Nephron progenitor cell (in vitro differentiated cells): ENCODE measurements at regions not wholly inside any gene's neighbourhood (a gene's known extent, or its start where the extent isn't known, plus 50 kb on each side); places are given as distances from the start of the nearest gene placed in this dataset.

ENCODE experiments used
- DNase-seq: peaks from one replicate; pipeline ENCODE4 v3.0.0; 2021
- H3K27ac Mint-ChIP-seq: 2 replicates; pipeline ENCODE4 v1.8.0; 2021; ENCODE audit warnings: mild to moderate bottlenecking, moderate library complexity, mixed read lengths
- H3K27me3 Mint-ChIP-seq: 2 replicates; pipeline ENCODE4 v1.8.0; 2021; ENCODE audit warnings: mild to moderate bottlenecking, low read depth, mixed read lengths; ENCODE audit not compliant: poor library complexity
- H3K36me3 Mint-ChIP-seq: 2 replicates; pipeline ENCODE4 v1.8.0; 2021; ENCODE audit warnings: low read depth, mixed read lengths
- H3K4me1 Mint-ChIP-seq: 2 replicates; pipeline ENCODE4 v1.8.0; 2021; ENCODE audit warnings: mixed read lengths
- H3K4me3 Mint-ChIP-seq: 2 replicates; pipeline ENCODE4 v1.8.0; 2021; ENCODE audit warnings: mild to moderate bottlenecking, moderate library complexity, mixed read lengths
- H3K9me3 Mint-ChIP-seq: 2 replicates; pipeline ENCODE4 v1.8.0; 2021; ENCODE audit warnings: mild to moderate bottlenecking, moderate library complexity, mixed read lengths
- TF ChIP-seq, protein P1 (sequence below): fragments of 200-600 bp; sonication (generic); IDR thresholded peaks from 2 replicates; pipeline ENCODE4 v1.5.0; 2021; ENCODE audit warnings: antibody characterized with exemption

DNA sequence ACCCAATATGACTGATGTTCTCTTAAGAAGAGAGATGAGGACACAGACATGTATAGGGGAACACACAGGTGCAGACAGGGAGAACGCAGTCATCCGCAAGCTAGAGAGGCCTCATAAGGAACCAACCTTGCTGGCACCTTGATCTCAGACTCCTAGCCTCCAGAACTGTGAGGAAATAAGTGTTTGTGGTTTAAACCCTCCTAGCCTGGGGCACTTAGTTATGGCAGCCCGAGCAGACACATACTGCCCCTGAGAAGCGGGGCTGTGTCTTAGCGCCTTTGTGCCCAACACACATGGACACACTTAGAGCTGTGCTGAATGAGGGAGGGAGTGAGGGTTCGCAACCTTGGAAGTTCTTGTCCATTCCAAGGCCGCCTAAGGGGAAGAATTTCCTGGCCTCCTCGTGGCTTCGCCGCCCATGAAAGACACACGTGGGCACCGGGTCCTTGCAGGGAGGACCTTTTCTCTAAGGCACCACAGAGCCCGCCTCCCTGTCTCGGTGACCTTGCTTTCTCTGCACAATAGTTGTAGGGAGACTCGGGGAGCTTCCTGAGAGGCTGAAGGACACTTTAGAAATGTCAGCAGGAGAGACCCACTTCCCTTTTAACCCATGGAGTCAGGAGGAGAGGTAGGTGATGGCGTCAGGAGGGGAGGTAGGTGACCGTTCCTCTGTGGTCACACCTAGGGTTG, 224.5 kb upstream of the HDAC4 start:
- peaks cover 3% of the 10 kb centered on the region for H3K27me3 Mint-ChIP-seq
- peaks cover 5% of the 10 kb centered on the region for H3K9me3 Mint-ChIP-seq
- no peak for DNase-seq
- TF ChIP-seq, protein P1, sequence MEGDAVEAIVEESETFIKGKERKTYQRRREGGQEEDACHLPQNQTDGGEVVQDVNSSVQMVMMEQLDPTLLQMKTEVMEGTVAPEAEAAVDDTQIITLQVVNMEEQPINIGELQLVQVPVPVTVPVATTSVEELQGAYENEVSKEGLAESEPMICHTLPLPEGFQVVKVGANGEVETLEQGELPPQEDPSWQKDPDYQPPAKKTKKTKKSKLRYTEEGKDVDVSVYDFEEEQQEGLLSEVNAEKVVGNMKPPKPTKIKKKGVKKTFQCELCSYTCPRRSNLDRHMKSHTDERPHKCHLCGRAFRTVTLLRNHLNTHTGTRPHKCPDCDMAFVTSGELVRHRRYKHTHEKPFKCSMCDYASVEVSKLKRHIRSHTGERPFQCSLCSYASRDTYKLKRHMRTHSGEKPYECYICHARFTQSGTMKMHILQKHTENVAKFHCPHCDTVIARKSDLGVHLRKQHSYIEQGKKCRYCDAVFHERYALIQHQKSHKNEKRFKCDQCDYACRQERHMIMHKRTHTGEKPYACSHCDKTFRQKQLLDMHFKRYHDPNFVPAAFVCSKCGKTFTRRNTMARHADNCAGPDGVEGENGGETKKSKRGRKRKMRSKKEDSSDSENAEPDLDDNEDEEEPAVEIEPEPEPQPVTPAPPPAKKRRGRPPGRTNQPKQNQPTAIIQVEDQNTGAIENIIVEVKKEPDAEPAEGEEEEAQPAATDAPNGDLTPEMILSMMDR: no peak
- H3K4me3 Mint-ChIP-seq: no peak overlapping the region
- H3K4me1 Mint-ChIP-seq: peaks cover 13% of the 10 kb centered on the region
- no peak overlapping the region for H3K27ac Mint-ChIP-seq
- H3K36me3 Mint-ChIP-seq: no peaks in the 10 kb centered on the region

DNA sequence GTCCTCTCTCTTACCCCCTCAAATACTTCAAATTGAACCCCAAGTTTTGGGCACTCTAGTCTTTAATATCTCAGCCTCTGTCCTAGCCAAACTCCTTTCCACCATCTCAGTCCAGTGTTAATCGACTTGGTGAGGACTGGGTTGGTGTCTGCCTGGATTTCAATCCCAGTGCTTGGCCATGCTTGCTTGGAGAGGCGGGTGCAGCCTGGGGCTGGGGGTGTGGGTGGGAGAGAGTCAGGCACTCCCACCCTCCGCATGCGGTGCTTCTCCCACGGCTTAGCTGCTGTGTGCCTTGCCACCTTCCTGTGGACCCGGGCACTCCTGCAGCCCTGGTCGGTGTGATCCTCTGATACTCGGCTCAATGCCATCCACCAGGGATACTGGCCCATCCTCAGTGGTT, 220.8 kb upstream of the HDAC4 start:
- Mint-ChIP-seq H3K9me3 (peaks cover 24% of the 10 kb centered on the region), H3K4me3 (no peak overlapping the region), H3K27ac (no peak overlapping the region), H3K27me3 (peaks cover 3% of the 10 kb centered on the region), H3K36me3 (no peaks in the 10 kb centered on the region), H3K4me1 (peaks cover 17% of the 10 kb centered on the region)
- DNase-seq: no peak
- TF ChIP-seq, protein P1: no peak

DNA sequence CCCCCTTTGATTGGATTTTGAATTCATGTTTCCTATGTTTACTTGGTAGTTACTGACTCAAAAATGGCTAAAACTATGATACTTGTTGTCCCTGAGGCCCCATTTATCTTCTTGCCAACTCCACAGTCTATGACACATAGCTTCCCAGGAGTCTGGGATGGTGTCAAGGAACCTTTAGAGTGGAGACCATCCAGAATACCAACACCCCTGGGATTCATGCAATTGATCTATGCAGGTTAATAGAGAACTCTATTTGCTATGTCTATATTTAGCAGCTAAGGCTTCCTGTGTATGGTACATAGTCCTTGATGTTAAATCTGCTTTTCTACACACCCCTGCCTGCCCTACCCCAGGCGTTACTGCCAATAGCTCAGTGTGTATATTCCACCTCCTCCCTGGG, 218.5 kb upstream of the HDAC4 start:
- Mint-ChIP-seq H3K4me1 (peaks cover 17% of the 10 kb centered on the region), H3K9me3 (peaks cover 30% of the 10 kb centered on the region), H3K4me3 (no peak overlapping the region), H3K27ac (no peak overlapping the region), H3K36me3 (no peaks in the 10 kb centered on the region), H3K27me3 (peaks cover 3% of the 10 kb centered on the region)
- TF ChIP-seq, protein P1: no peak
- DNase-seq: no peak

DNA sequence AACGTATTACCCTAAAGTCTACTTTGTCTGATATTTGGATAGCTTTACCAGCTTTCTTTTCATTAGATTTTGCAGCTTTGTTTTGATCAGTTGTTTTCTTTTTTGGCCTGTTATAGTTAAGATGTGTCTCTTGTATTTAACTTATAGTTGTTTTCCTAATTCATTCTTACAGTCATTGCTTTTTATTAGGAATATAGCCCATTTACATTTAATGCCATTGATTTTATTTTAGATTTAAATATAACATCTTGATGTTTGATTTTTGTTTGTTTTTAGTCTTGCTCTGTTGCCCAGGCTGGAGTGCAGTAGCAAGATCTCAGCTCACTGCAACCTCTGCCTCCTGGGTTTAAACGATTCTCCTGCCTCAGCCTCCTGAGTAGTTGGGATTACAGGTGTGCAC, 215.9 kb upstream of the HDAC4 start:
- H3K4me3 Mint-ChIP-seq: no peak overlapping the region
- H3K36me3 Mint-ChIP-seq: no peaks in the 10 kb centered on the region
- H3K27ac Mint-ChIP-seq: no peak overlapping the region
- H3K4me1 Mint-ChIP-seq: peaks cover 11% of the 10 kb centered on the region
- TF ChIP-seq, protein P1: no peak
- H3K9me3 Mint-ChIP-seq: peaks cover 30% of the 10 kb centered on the region
- no peak for DNase-seq
- peaks cover under 1% of the 10 kb centered on the region for H3K27me3 Mint-ChIP-seq

DNA sequence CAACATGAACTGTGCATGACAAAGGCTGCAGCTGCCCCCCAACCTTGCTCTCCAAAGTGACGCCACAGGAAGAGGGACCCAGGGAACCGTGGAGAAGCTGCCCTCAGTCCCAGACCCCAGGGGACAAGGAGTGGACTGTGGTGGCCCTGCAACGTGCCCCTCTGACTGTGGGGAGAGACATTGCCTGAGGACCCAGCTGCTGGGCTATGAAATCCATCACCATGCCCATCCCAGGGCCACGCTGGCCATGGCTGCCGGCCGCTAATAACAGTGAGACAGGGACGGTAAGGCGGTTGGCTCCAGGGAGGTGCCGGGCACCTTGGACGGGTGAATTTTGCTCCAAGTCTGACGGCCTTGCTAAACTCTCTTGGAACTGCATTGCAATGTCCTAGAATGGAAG, 211.3 kb upstream of the HDAC4 start:
- TF ChIP-seq, protein P1: no peak
- no peak for DNase-seq
- Mint-ChIP-seq H3K27ac (no peak overlapping the region), H3K9me3 (peaks cover 12% of the 10 kb centered on the region), H3K36me3 (no peaks in the 10 kb centered on the region), H3K27me3 (peaks cover 7% of the 10 kb centered on the region), H3K4me1 (peaks cover 29% of the 10 kb centered on the region), H3K4me3 (no peak overlapping the region)

DNA sequence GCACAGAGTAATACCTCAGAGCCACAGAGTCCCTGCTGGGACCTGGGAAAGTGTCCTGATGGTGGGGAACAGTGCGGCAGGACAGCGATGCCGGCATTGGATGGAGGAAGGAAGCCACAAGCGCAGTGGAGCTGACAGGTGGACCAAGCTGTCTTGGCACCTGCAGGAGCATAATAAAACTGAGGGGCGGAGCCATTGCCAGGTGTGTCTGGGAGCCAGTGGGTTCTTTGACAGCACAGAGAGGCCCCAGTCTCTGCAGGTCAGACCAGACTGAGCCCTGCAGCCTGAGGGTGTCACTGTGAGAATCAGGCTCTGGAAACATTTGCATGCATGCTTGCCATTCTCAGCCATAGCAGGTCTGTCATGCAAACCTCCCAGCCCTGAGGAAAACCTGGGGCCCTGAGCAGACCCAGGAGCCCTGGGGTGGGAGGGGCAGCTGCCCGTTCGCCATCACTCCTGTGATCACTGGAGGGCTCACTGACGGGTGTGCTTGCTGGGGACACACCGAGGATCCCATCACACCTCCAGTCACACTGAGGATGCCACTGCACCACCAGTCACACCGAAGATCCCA, 210.5 kb upstream of the HDAC4 start:
- Mint-ChIP-seq H3K4me3 (no peak overlapping the region), H3K27me3 (peaks cover 7% of the 10 kb centered on the region), H3K36me3 (no peaks in the 10 kb centered on the region), H3K27ac (no peak overlapping the region), H3K4me1 (peaks cover 36% of the 10 kb centered on the region), H3K9me3 (peaks cover 3% of the 10 kb centered on the region)
- no peak for DNase-seq
- TF ChIP-seq, protein P1: no peak
